ENCODE measurements at regions not wholly inside any gene's neighbourhood (a gene's known extent, or its start where the extent isn't known, plus 50 kb on each side); places are given as distances from the start of the nearest gene placed in this dataset.

DNA sequence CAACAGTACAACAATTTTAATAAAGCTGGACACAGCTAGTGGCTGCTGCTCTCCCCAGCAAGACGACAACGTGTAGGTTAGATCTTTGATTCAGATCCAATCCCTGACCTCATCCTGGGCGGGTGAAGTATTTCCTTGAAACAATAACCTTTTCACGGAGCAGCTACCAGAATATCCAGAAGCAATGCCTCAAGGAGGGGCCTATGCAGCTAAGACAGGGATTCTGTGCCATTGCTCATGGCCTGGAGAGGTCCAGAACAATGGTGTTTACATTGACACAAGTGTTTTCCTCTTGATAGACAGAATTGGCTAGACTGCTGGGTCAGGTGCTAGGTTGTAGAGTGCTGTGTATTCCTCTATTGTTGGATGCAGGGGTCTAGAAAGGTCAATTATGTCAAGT is 520.1 kb downstream of the BCL11A start:
- DNase-seq: no peak

DNA sequence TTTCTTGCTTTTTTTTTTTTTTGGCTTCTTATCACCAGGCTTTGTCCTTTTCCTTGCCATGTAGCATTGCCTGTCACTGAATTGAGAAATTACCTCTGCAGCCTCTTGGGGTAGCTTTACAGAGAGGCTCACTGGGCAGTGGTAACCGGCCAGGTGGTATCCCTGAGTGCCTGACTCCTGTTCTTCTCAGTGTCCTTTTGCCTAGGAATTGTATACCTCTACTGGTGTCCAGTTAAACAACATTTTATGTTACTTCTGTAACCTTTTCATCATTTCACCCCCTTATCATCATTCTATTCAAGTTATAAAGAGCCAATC is 523.9 kb downstream of the BCL11A start:
- DNase-seq: no peak

DNA sequence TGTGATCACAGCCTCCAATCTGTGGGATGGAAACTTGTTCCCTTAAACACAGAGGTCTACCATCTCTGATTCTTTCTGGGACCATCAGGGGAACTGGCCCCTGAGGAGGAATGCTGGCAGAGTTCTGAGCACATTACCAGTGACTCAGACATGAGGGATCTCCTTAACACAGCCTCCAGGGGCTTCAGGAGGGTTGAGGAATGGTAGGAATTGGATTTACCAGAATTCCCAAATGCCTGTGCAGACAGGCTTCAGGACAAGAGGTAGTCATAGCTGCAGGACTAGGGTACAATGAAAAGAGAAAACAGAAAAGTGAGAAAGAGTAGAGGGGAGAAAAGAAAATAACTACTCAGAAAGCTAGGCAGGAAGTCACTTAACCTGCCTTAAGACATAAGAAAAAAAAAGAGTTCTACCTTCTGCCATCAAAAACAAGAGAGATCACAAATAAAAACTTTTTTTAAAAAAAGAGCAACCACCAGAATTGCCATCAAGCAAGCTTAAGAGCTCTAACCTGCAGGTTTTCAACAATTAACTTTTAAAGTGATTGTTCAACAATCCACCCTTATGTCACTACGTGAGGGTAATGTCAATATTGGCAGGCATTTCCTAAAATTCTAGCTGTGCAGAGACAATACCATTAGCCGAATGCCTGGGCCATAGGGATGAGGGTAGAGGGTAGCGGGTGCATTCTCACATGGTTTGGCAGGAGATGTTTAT is 524.4 kb downstream of the BCL11A start:
- no peak for DNase-seq

DNA sequence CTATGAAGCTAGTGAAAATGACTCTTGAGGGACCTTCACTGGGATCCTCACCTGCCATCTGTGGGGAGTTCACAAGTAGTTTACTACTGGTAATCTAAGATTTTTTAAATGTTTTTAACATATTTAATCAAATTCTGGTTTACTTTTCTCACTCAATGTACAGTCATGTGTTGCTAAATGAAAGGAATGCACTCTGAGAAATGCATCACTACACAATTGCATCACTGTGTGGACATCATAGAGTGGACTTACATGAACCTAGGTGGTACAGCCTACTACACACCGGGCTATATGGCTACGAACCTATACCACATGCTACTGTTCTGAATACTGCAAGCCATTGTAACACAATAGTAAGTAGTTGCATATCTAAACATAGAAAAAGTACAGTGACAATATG is 528.0 kb downstream of the BCL11A start:
- DNase-seq: no peak

DNA sequence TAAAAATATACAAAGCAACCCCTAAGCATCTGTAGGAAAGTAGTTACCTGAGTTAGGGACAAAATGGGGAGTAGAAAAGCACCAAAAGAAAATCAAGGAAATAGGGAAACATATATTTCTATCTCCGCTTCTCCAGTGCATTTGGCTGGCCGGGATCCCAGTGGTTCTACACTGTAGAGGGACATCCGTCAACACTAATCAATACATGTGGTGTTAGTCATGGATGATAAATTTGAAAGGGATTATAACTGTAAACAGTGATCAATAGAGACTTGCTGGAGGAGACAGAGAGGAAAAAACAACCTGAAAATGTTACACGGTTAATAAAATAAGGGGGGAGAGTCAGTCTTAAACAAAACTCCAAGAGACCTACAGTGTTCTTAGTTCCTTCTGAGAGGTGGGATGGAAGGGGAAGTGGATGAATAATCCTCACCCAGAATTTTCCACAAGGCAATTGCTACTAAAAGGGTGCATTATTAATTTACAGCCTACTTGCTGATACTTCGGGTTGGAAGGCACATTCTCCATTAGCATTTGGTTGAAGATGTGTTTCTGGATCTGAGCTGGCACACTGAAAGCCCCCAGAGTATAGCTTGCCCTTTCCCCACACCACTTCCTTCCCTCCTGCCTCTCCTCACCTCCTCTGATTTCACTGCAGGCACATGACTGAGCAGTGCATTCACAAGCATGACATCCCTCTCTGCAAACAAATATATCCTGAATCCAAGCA is 530.0 kb downstream of the BCL11A start:
- no peak for DNase-seq

DNA sequence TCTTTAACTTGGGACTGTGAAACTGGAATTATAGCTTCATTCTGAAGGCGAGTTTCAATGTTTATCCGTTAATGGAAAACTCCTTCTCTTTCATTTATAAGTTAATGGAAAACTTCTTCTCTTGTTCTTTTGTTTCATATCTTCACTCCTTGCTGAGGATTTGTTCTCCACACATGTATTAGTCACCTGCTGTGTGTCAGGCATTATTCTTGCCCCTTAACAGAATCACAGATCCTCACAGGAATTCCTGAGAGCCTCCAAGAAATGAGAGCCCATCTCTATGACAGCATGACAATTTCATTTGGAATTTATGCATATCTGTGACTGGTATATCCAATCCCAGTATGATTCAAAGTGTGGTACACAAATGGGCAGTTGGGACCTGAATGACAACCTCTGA is 545.8 kb downstream of the BCL11A start:
- no peak for DNase-seq

DNA sequence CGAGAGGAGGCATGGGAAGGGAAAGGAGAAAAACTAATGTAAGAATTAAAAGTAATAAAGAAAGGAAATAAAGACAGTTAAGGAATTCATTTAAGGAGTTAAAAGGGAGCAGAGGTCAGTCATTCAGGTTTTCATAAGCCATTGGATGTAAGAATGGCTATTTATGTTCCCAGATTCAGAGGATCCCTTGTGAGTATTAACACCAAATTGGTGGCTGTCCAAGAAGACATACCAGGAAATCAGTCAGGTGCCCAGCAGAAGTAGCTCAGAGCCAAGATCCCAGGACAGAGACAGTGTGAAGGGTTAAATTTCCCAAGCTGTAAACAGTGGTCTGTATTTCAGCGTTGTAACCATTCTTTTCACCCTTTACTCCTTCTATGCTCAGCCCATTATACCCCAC is 550.4 kb downstream of the BCL11A start:
- no peak for DNase-seq

DNA sequence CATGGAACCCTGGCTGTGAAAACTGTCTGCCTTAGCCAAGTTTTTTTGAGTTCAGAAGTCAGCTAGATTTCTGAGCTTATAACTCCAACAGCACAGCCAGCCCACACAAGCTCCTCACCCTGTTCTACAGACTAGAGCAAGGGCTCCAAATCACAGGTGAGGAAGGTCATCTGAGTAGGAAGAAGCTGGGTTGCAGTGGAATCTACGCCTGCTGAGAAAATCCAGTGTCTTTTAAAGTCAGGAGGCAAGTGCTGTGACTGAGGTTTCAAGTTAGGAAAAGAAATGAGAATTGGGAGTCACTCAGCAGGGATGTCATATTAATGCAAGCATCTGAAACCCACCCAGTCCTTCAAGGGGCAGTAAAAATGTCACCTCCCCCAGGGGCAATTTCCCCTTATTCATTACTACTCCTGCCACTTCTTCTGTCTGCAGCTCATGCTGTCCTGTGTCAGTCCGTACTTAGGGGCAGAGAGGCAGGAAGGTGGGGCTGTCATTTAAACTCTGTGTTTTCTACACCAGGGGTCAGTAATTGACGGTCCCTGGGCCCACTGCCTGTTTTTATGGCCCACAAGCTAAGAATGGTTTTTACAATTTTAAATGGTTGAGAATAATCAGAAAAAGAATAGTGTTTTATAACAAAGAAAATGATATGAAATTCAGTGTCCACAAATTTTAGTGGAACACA is 551.1 kb downstream of the BCL11A start:
- no peak for DNase-seq

DNA sequence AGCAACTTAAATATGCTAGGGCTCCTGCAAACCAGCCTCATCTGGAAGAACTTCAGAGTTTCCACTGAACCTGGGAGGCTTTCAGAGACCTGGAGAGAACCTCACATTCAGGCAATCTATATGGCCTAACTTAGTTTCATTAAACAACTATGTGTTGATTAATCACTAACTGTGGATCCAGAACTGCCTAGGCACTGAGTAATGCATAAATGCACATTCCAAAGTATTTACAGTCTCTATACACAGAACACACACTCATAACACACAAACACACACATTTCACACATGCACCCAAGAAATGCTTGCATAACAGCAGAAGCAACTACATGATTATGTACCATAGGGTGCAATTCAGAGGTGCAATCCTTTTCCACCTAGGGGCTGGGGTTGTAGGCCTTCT is 552.8 kb downstream of the BCL11A start:
- DNase-seq: no peak

DNA sequence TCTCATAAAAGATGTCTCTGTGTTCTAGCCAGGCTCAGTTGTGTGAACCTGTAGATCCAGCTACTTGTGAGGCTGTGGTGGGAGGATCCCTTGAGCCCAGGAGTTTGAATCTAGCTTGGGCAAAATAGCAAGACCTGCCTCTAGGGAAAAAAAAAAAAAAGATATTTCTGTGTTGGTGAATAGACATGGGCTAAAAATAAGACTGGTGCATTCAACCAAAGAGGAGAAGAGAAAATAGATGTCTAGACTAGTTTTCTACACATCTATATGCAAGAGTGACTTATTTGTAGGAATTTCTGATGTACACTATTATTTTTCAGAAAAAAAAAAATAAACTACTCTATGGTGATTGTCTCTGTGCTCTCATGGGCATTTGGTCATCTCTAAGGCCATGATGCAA is 555.1 kb downstream of the BCL11A start:
- DNase-seq: no peak

DNA sequence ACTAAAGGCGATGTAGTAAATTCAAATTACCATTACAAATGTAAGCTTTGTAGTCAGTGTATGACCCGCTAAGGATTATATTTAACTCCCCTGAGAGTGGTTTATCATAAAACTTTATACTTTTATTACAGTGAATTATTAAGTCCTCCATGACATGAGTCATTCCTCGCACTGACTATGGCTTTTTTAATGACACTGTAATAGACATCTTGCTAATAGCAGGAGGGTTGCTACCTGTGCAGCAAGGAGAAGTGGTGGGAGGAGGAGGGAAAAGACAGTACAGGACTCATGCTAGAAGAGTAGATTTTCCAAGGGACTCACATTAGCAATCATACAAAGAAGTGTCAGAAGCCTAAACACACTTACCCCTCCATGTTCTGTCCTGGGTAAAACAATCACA is 556.1 kb downstream of the BCL11A start:
- no peak for DNase-seq

DNA sequence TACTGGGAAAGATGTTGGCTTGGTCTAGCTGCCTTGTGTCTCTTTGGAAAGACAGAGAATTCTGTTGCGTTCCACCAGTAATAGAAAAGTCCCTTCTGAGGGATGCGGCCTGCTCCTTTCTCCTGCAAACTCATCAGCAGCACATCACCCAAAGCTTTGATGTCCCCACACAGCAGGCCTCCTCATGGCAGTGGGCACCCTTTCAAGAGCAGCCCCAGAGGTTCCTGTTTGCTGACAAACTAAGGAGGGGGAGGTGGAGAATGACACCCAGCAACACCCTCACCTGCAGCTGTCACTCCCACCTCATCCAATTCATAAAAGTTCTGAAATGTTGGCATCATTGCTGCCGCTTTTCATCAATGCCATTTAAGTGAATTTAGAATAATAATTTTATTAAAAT is 556.6 kb downstream of the BCL11A start:
- no peak for DNase-seq

DNA sequence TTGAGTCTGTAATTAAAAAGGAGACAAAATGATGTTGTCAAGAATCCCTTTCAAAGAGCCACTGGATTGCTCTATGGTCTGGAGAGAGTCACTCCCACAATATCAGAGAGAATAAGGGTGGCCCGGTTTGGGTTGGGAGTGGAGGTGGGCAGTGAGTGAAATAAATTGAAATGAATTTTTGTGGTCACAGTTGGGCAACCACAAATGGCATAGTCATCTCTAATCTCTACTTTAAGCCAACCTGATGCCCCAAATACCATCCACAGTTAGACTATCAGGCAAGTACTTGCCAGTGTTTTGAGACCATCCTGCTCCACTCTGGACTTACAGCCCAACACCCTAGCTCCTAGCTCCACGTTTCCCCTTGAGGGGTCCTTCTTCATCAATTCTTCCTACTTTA is 559.7 kb downstream of the BCL11A start:
- DNase-seq: no peak

DNA sequence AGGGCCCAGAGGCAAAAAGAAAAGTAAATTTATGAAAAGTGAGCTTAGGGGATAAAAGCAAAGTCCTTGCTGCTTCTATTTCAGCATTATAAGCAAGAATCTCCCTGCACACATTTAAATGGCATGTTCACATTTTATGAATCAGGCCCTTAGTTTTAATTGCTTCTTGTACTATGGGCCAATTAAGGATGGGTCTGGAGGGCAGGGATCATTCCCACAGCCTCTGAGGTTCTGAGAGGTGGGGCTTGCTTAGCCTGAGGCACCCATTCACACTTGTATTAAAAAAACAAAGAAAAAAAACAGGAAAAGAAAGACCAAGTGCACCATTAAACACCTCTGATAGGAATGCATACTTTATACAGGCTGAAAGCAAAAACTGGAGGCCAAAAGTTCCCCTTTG is 565.1 kb downstream of the BCL11A start:
- no peak for DNase-seq

DNA sequence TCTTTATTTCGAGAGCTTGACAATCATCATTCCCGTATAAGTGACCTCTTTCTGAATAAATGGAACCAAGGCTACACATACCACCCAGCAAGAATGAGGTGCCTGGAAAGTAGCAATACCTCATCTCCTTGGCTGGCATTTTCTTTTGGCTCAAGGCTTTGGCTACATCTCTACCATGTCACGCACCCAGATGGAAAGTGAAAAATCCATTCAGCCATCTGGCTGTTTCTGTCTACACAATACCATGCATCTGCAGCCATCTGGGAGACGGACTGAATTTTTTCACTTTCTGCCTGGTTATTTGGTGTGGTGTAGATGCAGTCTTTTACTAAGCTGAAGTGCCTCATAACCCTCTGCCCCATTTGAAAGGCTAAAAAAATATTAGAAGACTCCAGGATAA is 566.9 kb downstream of the BCL11A start:
- no peak for DNase-seq

DNA sequence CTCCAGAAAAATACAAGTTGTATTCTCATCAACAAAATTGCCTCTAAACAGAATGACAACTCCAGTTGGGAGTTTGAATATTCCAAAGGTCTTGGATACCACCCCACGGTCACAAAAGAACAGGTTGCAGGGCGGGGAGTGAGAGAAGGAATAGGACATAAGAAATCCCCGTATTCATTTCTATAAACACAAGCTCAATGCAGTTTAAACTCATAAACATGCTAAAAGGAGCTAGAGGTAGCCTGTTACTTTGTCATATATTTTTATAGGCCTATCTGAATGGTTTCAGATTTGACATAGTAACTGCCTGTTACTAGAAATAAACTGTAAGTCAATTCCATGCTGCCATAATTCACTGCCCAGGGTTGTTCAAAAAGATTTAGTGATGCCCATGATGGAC is 567.5 kb downstream of the BCL11A start:
- DNase-seq: no peak

DNA sequence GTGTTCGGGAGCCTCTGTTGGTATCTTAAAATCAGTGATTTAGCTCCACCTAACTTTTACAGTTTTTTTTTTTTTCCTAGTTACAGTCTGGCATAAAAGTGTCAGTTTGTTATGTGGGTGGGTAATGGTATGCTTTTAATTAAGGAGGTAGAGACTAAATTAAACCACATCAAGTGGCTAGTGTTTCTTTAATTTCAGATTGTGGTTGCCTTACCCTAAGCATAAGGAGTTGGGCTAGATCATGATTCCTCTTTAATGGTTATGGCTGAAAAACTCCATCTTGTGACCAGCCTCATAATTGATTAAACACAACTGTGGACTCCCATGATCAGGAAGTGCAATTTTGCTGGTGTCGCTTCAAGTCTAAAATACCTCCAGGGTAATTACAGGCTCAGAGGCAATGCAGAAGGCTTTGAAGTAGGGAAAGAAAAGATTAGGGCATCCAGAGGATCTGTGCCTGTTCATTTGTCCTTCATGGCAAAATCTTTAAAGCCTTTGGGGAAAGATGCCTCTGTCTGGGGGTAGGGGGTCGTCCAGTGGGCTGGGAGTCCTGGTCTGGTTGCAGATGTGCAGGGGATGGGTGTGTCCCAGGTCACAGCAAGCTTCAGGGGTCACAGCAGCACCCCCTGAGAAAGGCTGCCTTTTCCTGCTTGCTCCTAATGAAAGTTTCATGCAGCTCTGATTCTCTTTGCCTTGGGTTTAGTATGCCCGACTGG is 579.2 kb downstream of the BCL11A start:
- no peak for DNase-seq

DNA sequence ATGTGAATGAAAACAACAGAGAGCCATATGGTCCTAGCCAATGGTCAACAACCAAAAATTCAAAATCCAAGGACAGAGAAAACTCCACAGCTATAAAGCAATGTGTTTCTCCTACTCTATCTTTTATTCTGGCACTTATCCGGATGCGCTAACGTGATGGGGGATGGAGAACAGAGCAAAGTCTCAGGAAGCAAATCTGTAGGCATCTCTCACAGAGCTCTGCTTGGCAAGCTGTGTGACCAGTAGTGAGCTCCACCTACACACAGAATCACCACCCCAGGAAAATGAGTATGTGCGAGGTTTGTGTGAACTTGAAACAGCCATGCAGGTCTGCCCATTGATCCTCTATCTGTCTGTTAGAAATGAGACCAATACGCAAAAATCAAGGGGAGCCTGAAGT is 584.3 kb downstream of the BCL11A start:
- DNase-seq: no peak

DNA sequence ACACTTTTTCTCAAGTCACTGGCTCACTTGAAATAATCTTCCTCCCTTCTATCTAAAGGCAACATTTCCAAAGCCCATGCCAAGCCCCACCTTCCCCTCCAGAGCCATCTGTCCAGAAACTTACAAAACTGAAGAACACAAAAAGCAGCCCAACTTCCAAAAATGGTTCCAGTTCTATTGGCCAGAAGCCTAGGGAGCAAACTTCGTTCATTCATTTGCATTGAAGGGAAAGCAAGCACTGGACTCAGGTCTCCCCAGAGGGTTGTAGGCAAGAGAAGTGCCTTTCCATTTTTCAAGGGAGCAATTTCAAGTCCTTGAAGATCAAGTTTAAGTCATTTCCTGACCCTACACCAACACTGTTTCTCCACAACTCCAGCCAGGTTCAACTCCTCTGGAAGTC is 585.0 kb downstream of the BCL11A start:
- no peak for DNase-seq

DNA sequence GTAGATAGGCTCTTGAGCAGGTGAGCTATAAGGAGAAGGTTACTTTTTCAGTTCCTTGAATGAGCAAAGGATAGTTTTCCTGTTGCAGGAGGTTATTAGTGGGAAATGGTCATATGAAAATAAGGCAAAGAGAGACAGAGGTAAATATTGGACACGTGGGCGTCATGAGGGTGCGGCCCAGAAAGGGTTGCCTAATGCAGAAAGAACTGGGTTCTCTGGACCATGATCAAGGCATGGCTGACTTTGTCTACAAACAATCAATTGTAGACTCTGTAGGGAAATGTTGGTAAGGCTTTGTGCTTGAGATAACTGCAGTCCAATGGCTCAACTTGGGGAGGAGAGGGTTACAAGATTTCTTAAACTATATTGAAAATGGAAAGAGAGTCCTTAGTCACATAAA is 585.8 kb downstream of the BCL11A start:
- DNase-seq: no peak

DNA sequence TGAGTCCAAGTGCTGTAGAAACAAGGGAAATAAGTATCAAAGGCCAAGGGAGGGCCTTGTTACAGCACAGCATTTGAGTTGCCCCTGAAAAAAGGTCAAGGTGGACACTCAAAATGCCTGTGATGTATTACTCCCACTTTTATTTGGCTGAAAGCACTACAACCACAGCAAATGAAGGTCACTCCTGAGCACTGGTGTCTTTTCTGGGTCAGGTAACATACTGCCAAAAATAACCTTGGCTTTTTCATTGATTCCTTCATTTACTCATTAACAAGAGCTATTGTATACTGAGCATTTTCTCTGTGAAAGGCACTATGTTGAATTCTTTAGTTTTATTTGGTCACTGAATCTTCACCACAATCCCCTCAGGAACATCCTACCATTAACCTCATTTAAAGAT is 590.3 kb downstream of the BCL11A start:
- no peak for DNase-seq

DNA sequence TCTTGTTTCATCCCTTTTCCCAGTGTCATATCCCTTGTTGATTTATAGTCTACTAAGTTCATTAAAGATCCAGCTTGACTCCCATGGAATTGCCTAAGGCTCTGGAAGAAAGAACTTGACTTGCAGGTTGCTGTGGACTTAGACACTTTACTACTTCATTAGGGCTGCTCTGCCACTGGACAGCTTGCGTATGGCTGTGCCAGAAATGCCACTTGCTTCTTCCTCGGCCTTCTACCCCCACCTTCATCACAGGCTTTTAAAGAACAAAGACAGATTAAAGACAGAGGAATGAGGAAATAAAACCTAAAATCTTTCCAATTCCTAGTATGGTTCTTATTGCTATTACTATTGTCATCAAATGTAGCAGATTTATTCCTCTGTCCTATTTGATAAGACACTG is 591.7 kb downstream of the BCL11A start:
- DNase-seq: no peak

DNA sequence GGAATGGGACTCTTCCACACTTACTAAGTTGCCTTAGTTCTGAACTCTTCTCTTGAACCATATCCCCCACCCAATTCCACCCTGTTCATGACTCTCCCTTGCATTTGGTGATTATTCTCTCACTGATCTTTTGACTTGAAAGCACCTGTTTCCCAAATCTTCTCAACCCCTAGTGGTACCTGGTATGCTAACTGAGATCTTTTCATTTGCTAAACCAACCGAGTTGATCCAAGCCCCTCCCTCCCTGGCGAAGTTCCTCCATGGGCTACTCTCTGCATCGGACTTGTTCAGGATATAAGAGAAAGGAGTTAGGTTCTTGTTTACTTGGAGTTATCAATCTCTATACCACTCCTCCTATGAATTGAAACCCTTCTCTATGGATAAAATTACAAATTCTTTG is 593.5 kb downstream of the BCL11A start:
- no peak for DNase-seq

DNA sequence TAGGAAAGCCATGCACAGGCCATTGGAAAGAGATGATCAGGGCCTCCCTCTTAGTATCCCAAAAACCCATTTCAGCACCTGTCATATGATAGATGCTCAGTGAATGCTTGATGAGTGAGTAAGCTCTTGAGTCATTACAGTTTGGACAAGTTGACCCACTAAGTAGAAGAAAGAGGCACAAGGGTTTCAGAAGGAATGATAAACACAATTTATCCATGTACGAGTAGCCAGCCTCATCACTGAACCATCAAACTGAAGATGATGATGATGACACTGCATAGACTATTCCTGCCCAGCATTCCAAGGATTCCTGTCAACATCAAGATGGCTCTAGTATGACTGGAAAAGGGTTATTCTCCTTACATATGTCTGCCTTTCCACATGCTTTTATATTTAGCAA is 596.0 kb downstream of the BCL11A start:
- no peak for DNase-seq
